Cerebellar nuclear complex (tissue), 1 donor: ENCODE measurements at regions not wholly inside any gene's neighbourhood (a gene's known extent, or its start where the extent isn't known, plus 50 kb on each side); places are given as distances from the start of the nearest gene placed in this dataset.
"Not testable (repeated sequence)": the region's sequence is repeated elsewhere in the genome, so short reads cannot be mapped to it uniquely, and the experiment has no call there.

Source experiments
- DNase-seq, 2 experiments: peaks; one replicate each; lab custom pipeline; 2025; lab: John Stamatoyannopoulos, UW

- DNase-seq: no peak
These were observed 61.1 kb downstream of the MAD2L1 start for GRCh38 chr4:120005527-120005926.

- DNase-seq: no peak
These were observed 61.6 kb downstream of the MAD2L1 start for GRCh38 chr4:120005076-120005475.

GRCh38 chr4:120004054-120004453 lies 62.6 kb downstream of the MAD2L1 start:
- DNase-seq: no peak

- no peak for DNase-seq
These were observed 63.5 kb downstream of the MAD2L1 start for GRCh38 chr4:120003193-120003592.

- no peak for DNase-seq
These were observed 64.8 kb downstream of the MAD2L1 start for GRCh38 chr4:120001850-120002249.

GRCh38 chr4:120000591-120001296 lies 65.9 kb downstream of the MAD2L1 start:
- no peak for DNase-seq

- not testable (repeated sequence) for DNase-seq
These were observed 70.6 kb downstream of the MAD2L1 start for GRCh38 chr4:119996024-119996423.

- no peak for DNase-seq
These were observed 81.7 kb downstream of the MAD2L1 start for GRCh38 chr4:119984996-119985395.

- DNase-seq: no peak
These were observed 83.9 kb downstream of the MAD2L1 start for GRCh38 chr4:119982756-119983155.

- no peak for DNase-seq
These were observed 86.2 kb downstream of the MAD2L1 start for GRCh38 chr4:119980456-119980855.

- DNase-seq: no peak
These were observed 89.3 kb downstream of the MAD2L1 start for GRCh38 chr4:119977076-119977940.

- DNase-seq: no peak
These were observed 95.1 kb downstream of the MAD2L1 start for GRCh38 chr4:119971431-119972084.

GRCh38 chr4:119962631-119963030 lies 104.0 kb downstream of the MAD2L1 start:
- DNase-seq: no peak

GRCh38 chr4:119958983-119959382 lies 107.7 kb downstream of the MAD2L1 start:
- no peak for DNase-seq

GRCh38 chr4:119955256-119955655 lies 111.4 kb downstream of the MAD2L1 start:
- no peak for DNase-seq

GRCh38 chr4:119954487-119954886 lies 112.2 kb downstream of the MAD2L1 start:
- DNase-seq: not testable (repeated sequence)

- DNase-seq: no peak
These were observed 120.3 kb downstream of the MAD2L1 start for GRCh38 chr4:119946359-119946758.

GRCh38 chr4:119942806-119943205 lies 123.8 kb downstream of the MAD2L1 start:
- no peak for DNase-seq

GRCh38 chr4:119940557-119940956 lies 126.1 kb downstream of the MAD2L1 start:
- no peak for DNase-seq

GRCh38 chr4:119939071-119939995 lies 127.3 kb downstream of the MAD2L1 start:
- no peak for DNase-seq

GRCh38 chr4:119937746-119938145 lies 128.9 kb downstream of the MAD2L1 start:
- no peak for DNase-seq

- no peak for DNase-seq
These were observed 133.0 kb downstream of the MAD2L1 start for GRCh38 chr4:119933606-119934005.
